Smooth muscle cell (in vitro differentiated cells): ENCODE measurements at regions not wholly inside any gene's neighbourhood (a gene's known extent, or its start where the extent isn't known, plus 50 kb on each side); places are given as distances from the start of the nearest gene placed in this dataset.

Experiments
- DNase-seq: peaks from one replicate; lab custom pipeline; 2025; ENCODE audit not compliant: unreplicated experiment; lab: John Stamatoyannopoulos, UW
- H2AFZ ChIP-seq: fragments of 200-600 bp; sonication (generic); 2 replicates; pipeline ENCODE4 v1.6.0; 2016; ENCODE audit warnings: antibody characterized with exemption, low read depth, mild to moderate bottlenecking
- H3F3A ChIP-seq: fragments of 200-600 bp; sonication (generic); 2 replicates; pipeline ENCODE4 v1.6.0; 2017; ENCODE audit warnings: antibody characterized with exemption, low read depth
- H3K27ac ChIP-seq: fragments of 200-600 bp; sonication (generic); 2 replicates; pipeline ENCODE4 v1.5.1; 2016; ENCODE audit warnings: low read depth, mild to moderate bottlenecking
- H3K27me3 ChIP-seq: fragments of 200-600 bp; sonication (generic); 2 replicates; pipeline ENCODE4 v1.6.1; 2016; ENCODE audit warnings: low read depth, mild to moderate bottlenecking
- H3K36me3 ChIP-seq: fragments of 200-600 bp; sonication (generic); 2 replicates; pipeline ENCODE4 v1.5.1; 2016; ENCODE audit warnings: low read depth
- H3K4me1 ChIP-seq: fragments of 200-600 bp; sonication (generic); 2 replicates; pipeline ENCODE4 v1.5.1; 2016; ENCODE audit warnings: low read depth
- H3K4me2 ChIP-seq: fragments of 200-600 bp; sonication (generic); 2 replicates; pipeline ENCODE4 v1.6.0; 2016; ENCODE audit warnings: mild to moderate bottlenecking
- H3K4me3 ChIP-seq: fragments of 200-600 bp; sonication (generic); 2 replicates; pipeline ENCODE4 v1.5.1; 2016; ENCODE audit warnings: mild to moderate bottlenecking
- H3K79me2 ChIP-seq: fragments of 200-600 bp; sonication (generic); 2 replicates; pipeline ENCODE4 v1.6.0; 2016; ENCODE audit warnings: low read depth, mild to moderate bottlenecking
- H3K9ac ChIP-seq: fragments of 200-600 bp; sonication (generic); 2 replicates; pipeline ENCODE4 v1.6.0; 2016; ENCODE audit warnings: low read depth
- H3K9me3 ChIP-seq: fragments of 200-600 bp; sonication (generic); replicated peaks from 2 replicates; pipeline ENCODE4 v1.5.1; 2016; ENCODE audit warnings: low read depth
- H4K20me1 ChIP-seq: fragments of 200-600 bp; sonication (generic); 2 replicates; pipeline ENCODE4 v1.6.0; 2016; ENCODE audit warnings: low read depth
- CTCF ChIP-seq: fragments of 200-600 bp; sonication (generic); IDR thresholded peaks from 2 replicates; pipeline ENCODE4 v1.5.1; 2017; ENCODE audit warnings: borderline replicate concordance, mild to moderate bottlenecking, antibody characterized with exemption; ENCODE audit not compliant: insufficient read depth, poor library complexity, severe bottlenecking
- WGBS: methylation state at CpG from one replicate; pipeline ENCODE4 v1.1.7; 2016; ENCODE audit warnings: low lambda C conversion rate; 5-methylcytosine and 5-hydroxymethylcytosine counted together

- no peak overlapping the region for H3K9ac ChIP-seq
- no peaks in the 10 kb centered on the region for H4K20me1 ChIP-seq
- no peak for DNase-seq
- no peaks in the 10 kb centered on the region for H3K79me2 ChIP-seq
- H3K4me1 ChIP-seq = peaks cover 3% of the 10 kb centered on the region
- peak overlapping the region; percentile 20 for H3K4me2 ChIP-seq
- no peaks in the 10 kb centered on the region for H3F3A ChIP-seq
- H3K9me3 ChIP-seq = no peaks in the 10 kb centered on the region
- no peak for TF ChIP-seq CTCF
- no peaks in the 10 kb centered on the region for H3K27me3 ChIP-seq
- H3K4me3 ChIP-seq = no peak overlapping the region
- H2AFZ ChIP-seq = no peak overlapping the region
- 0% methylated on average over 1 of the region's 1 CpG for WGBS
- H3K36me3 ChIP-seq = no peaks in the 10 kb centered on the region
- peak overlapping the region; percentile 54 for H3K27ac ChIP-seq
Observed at GRCh38 chr6:4280707-4281106, 145.3 kb upstream of the ECI2 start.

DNA sequence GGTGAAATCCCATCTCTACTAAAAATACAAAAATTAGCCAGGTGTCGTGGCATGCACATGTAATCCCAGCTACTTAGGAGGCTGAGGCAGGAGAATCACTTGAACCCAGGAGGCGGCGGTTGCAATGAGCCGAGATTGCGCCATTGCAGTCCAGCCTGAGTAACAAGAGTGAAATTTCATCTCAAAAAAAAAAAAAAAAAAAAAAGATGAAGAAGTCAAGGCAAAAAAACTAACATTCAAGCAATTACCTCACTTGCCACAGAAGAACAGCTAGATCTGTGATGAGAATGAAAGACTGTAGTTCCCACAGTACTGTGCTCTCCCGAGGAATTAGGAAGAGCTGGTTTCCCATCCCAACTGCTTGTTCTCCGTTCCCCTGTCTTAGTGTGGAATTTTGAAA, 144.7 kb upstream of the ECI2 start:
- TF ChIP-seq CTCF = no peak
- no peak overlapping the region for H2AFZ ChIP-seq
- no peak for DNase-seq
- H3K27ac ChIP-seq = peak overlapping the region; percentile 54
- 98% methylated on average over 7 of the region's 7 CpGs for WGBS
- H3K4me2 ChIP-seq = no peak overlapping the region
- no peak overlapping the region for H3K9ac ChIP-seq
- peaks cover 3% of the 10 kb centered on the region for H3K4me1 ChIP-seq
- no peaks in the 10 kb centered on the region for H4K20me1 ChIP-seq
- no peaks in the 10 kb centered on the region for H3K36me3 ChIP-seq
- H3K79me2 ChIP-seq = no peaks in the 10 kb centered on the region
- H3F3A ChIP-seq = no peaks in the 10 kb centered on the region
- no peak overlapping the region for H3K4me3 ChIP-seq
- no peaks in the 10 kb centered on the region for H3K27me3 ChIP-seq
- no peaks in the 10 kb centered on the region for H3K9me3 ChIP-seq

GRCh38 chr6:4274382-4275082, 139.2 kb upstream of the ECI2 start:
- no peak overlapping the region for H3K9ac ChIP-seq
- H3K4me1 ChIP-seq = no peaks in the 10 kb centered on the region
- TF ChIP-seq CTCF = no peak
- no peaks in the 10 kb centered on the region for H3K27me3 ChIP-seq
- no peaks in the 10 kb centered on the region for H4K20me1 ChIP-seq
- no peaks in the 10 kb centered on the region for H3K79me2 ChIP-seq
- no peak for DNase-seq
- no peak overlapping the region for H2AFZ ChIP-seq
- WGBS = 22% methylated on average over 2 of the region's 2 CpGs
- H3F3A ChIP-seq = no peaks in the 10 kb centered on the region
- no peaks in the 10 kb centered on the region for H3K36me3 ChIP-seq
- no peak overlapping the region for H3K4me3 ChIP-seq
- no peak overlapping the region for H3K4me2 ChIP-seq
- no peak overlapping the region for H3K27ac ChIP-seq
- H3K9me3 ChIP-seq = no peaks in the 10 kb centered on the region

GRCh38 chr6:4272996-4273395, 137.6 kb upstream of the ECI2 start:
- no peaks in the 10 kb centered on the region for H3K36me3 ChIP-seq
- TF ChIP-seq CTCF = no peak

More at GRCh38 chr6:4272996-4273395, 137.6 kb upstream of the ECI2 start:
- WGBS = 69% methylated on average over 6 of the region's 6 CpGs
- Histone ChIP-seq H3K79me2 (no peaks in the 10 kb centered on the region), H3K27ac (no peak overlapping the region), H4K20me1 (no peaks in the 10 kb centered on the region), H3F3A (no peaks in the 10 kb centered on the region), H3K27me3 (no peaks in the 10 kb centered on the region), H3K4me2 (no peak overlapping the region), H3K9ac (no peak overlapping the region), H2AFZ (no peak overlapping the region), H3K4me3 (no peak overlapping the region), H3K4me1 (no peaks in the 10 kb centered on the region), H3K9me3 (no peaks in the 10 kb centered on the region)
- DNase-seq = no peak
